HCT116 (cell line): ENCODE measurements at regions not wholly inside any gene's neighbourhood (a gene's known extent, or its start where the extent isn't known, plus 50 kb on each side); places are given as distances from the start of the nearest gene placed in this dataset.

Source experiments
- CEBPB ChIP-seq: IDR thresholded peaks from 2 replicates; pipeline ENCODE4 v1.6.1; 2012; ENCODE audit warnings: low read depth
- CTCF ChIP-seq, 3 experiments: fragments of 200-600 bp in 1 of 3; sonication (generic) in 1 of 3; IDR thresholded peaks in 2 of 3; conservative IDR thresholded peaks in 1 of 3; 2 replicates each; pipeline ENCODE4 v1.5.1; 2012 to 2017; ENCODE audit warnings: low read depth in 2 of 3, low read length in 2 of 3, antibody characterized with exemption in 1 of 3, borderline replicate concordance in 1 of 3, control low read depth in 1 of 3, mild to moderate bottlenecking in 1 of 3, mixed read lengths in 1 of 3, mixed run types in 1 of 3, moderate library complexity in 1 of 3; ENCODE audit not compliant: insufficient read depth in 1 of 3
- EZH2phosphoT487 ChIP-seq: fragments of 200-600 bp; IDR thresholded peaks from 2 replicates; pipeline ENCODE4 v1.6.1; 2018; ENCODE audit warnings: antibody characterized with exemption, borderline replicate concordance
- POLR2A ChIP-seq: IDR thresholded peaks from 2 replicates; pipeline ENCODE4 v1.7.0; 2011; ENCODE audit warnings: borderline replicate concordance; ENCODE audit not compliant: insufficient read depth, insufficient read length; ENCODE audit errors: extremely low read depth
- POLR2AphosphoS5 ChIP-seq: IDR thresholded peaks from 2 replicates; pipeline ENCODE4 v1.6.1; 2011; ENCODE audit warnings: mild to moderate bottlenecking, low read depth, low read length, moderate library complexity
- RAD21 ChIP-seq: IDR thresholded peaks from 2 replicates; pipeline ENCODE4 v1.6.1; 2012; ENCODE audit warnings: low read depth, mild to moderate bottlenecking
- ZNF274 ChIP-seq: fragments of 200-500 bp; sonication (Bioruptor generic); IDR thresholded peaks from 2 replicates; pipeline ENCODE4 v1.6.1; 2014; ENCODE audit warnings: mild to moderate bottlenecking, low read depth, low read length, inconsistent platforms

DNA sequence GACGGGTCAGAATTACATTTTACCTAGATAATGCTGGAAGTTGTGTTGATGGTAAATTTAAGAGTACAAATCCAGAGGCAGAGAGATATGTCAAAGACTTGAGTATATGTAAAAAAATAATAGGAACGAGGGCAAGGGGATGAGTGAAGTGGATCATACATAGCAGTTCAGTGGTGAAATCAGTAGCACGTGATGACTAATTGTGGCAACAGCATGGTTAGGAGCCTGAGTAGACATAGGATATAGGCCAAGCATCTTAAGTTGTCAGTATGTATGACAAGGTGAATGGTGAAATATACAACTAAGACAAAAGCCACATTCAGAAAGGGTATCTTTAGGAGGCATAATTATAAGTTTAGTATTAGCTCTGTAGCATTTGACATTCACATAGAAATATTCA lies 826.5 kb upstream of the PIK3C3 start:
- TF ChIP-seq CTCF (IDR thresholded peaks at IDR 0.05 in 2 of 3, conservative IDR thresholded peaks at IDR 0.05 in 1 of 3; ENCODE audit: borderline replicate concordance in 1 of 3, insufficient read depth in 1 of 3, low read depth in 2 of 3, low read length in 2 of 3), result no peak
- TF ChIP-seq EZH2phosphoT487, result no peak
- no peak for TF ChIP-seq ZNF274
- TF ChIP-seq POLR2A, result no peak
- no peak for TF ChIP-seq CEBPB
- no peak for TF ChIP-seq POLR2AphosphoS5
- no peak for TF ChIP-seq RAD21
